HG03064 (cell line): ENCODE measurements at regions not wholly inside any gene's neighbourhood (a gene's known extent, or its start where the extent isn't known, plus 50 kb on each side); places are given as distances from the start of the nearest gene placed in this dataset.
"Not testable (repeated sequence)": the region's sequence is repeated elsewhere in the genome, so short reads cannot be mapped to it uniquely, and the experiment has no call there.

Experiments
- ATAC-seq: cut with Tn5 transposase; IDR thresholded peaks from one replicate; pipeline ENCODE4 v1.9.1; 2021; ENCODE audit warnings: low read depth; ENCODE audit not compliant: unreplicated experiment

GRCh38 chr20:40634891-40635290 lies 54.1 kb downstream of the MAFB start:
- ATAC-seq, result no peak

- no peak for ATAC-seq
These were observed 55.7 kb downstream of the MAFB start for GRCh38 chr20:40633123-40633850.

GRCh38 chr20:40632346-40632976 lies 56.6 kb downstream of the MAFB start:
- ATAC-seq, result no peak

- no peak for ATAC-seq
These were observed 57.9 kb downstream of the MAFB start for GRCh38 chr20:40631119-40631631.

GRCh38 chr20:40630713-40631112 lies 58.3 kb downstream of the MAFB start:
- ATAC-seq, result no peak

GRCh38 chr20:40630099-40630498 lies 58.9 kb downstream of the MAFB start:
- ATAC-seq, result no peak

GRCh38 chr20:40628877-40629276 lies 60.2 kb downstream of the MAFB start:
- no peak for ATAC-seq

- not testable (repeated sequence) for ATAC-seq
These were observed 70.0 kb downstream of the MAFB start for GRCh38 chr20:40619053-40619452.

GRCh38 chr20:40617594-40617993 lies 71.4 kb downstream of the MAFB start:
- no peak for ATAC-seq

- no peak for ATAC-seq
These were observed 76.2 kb downstream of the MAFB start for GRCh38 chr20:40612837-40613236.

- ATAC-seq, result no peak
These were observed 76.8 kb downstream of the MAFB start for GRCh38 chr20:40612247-40612646.

- no peak for ATAC-seq
These were observed 78.3 kb downstream of the MAFB start for GRCh38 chr20:40610730-40611129.

GRCh38 chr20:40607927-40608326 lies 81.1 kb downstream of the MAFB start:
- no peak for ATAC-seq

- ATAC-seq, result no peak
These were observed 82.4 kb downstream of the MAFB start for GRCh38 chr20:40606660-40607059.

GRCh38 chr20:40606237-40606636 lies 82.8 kb downstream of the MAFB start:
- ATAC-seq, result no peak

GRCh38 chr20:40604416-40604815 lies 84.6 kb downstream of the MAFB start:
- no peak for ATAC-seq

GRCh38 chr20:40603057-40603651 lies 85.9 kb downstream of the MAFB start:
- ATAC-seq, result no peak

- ATAC-seq, result no peak
These were observed 86.7 kb downstream of the MAFB start for GRCh38 chr20:40602381-40602780.

- ATAC-seq, result no peak
These were observed 88.4 kb downstream of the MAFB start for GRCh38 chr20:40600441-40601219.

GRCh38 chr20:40599987-40600386 lies 89.0 kb downstream of the MAFB start:
- ATAC-seq, result no peak

- no peak for ATAC-seq
These were observed 96.1 kb downstream of the MAFB start for GRCh38 chr20:40592941-40593340.
